ENCODE measurements at regions not wholly inside any gene's neighbourhood (a gene's known extent, or its start where the extent isn't known, plus 50 kb on each side); places are given as distances from the start of the nearest gene placed in this dataset.

DNA sequence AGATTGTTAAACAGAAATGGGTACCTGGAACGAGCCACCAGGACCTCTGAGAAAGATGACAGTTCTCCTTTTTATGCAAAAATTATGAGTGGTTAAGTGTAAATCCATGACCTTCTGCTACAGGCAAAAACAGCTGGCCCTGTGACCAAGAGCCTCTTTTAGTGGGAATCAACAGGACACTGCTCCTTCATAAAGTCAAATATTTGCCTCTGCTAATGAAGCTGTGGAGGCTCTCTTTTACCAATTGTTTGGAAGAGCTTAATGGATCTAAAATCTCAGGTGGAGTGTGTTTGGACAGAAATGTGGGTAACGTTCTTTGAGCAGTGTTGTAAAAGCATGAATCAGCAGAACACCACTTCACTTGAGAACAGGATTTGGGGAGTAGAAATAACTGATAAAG is 117.5 kb upstream of the PCSK2 start:
- TF ChIP-seq GATA2 (IDR thresholded peaks at IDR 0.05; ENCODE audit: low read depth, low read length) (no peak), GATA3 (IDR thresholded peaks at IDR 0.05; ENCODE audit: low read depth, low read length) (no peak)

Data from SH-SY5Y (cell line).